ENCODE measurements at regions not wholly inside any gene's neighbourhood (a gene's known extent, or its start where the extent isn't known, plus 50 kb on each side); places are given as distances from the start of the nearest gene placed in this dataset.
A peak's percentile ranks its signal among the peaks of the same experiment; 100 is the strongest.
"Not testable (repeated sequence)": the region's sequence is repeated elsewhere in the genome, so short reads cannot be mapped to it uniquely, and the experiment has no call there.

- peaks cover 15% of the 10 kb centered on the region for H3K9me3 Mint-ChIP-seq
- H3K27ac Mint-ChIP-seq, result peak overlapping the region; percentile 13
- no peak overlapping the region for H3K4me3 Mint-ChIP-seq
- H3K4me1 Mint-ChIP-seq, result peaks cover 64% of the 10 kb centered on the region
- H3K36me3 Mint-ChIP-seq, result peaks cover 16% of the 10 kb centered on the region
- H3K27me3 Mint-ChIP-seq, result no peaks in the 10 kb centered on the region
- no peak for DNase-seq
Measured at GRCh38 chr4:184279496-184280061, 61.9 kb upstream of the ENPP6 start.

GRCh38 chr4:184277769-184278168 lies 60.1 kb upstream of the ENPP6 start:
- Mint-ChIP-seq H3K27ac (peak overlapping the region; percentile 26), H3K9me3 (peaks cover 15% of the 10 kb centered on the region), H3K36me3 (peaks cover 16% of the 10 kb centered on the region), H3K4me1 (peaks cover 51% of the 10 kb centered on the region)
- H3K27me3 Mint-ChIP-seq, H3K4me3 Mint-ChIP-seq, DNase-seq: not testable (repeated sequence)

- not testable (repeated sequence) for H3K4me3 Mint-ChIP-seq, H3K27me3 Mint-ChIP-seq, DNase-seq, H3K27ac Mint-ChIP-seq
- Mint-ChIP-seq H3K4me1 (peaks cover 44% of the 10 kb centered on the region), H3K9me3 (peaks cover 15% of the 10 kb centered on the region), H3K36me3 (peaks cover 16% of the 10 kb centered on the region)
Measured at GRCh38 chr4:184277010-184277409, 59.3 kb upstream of the ENPP6 start.

GRCh38 chr4:184276346-184276745 lies 58.7 kb upstream of the ENPP6 start:
- not testable (repeated sequence) for H3K4me3 Mint-ChIP-seq, H3K27ac Mint-ChIP-seq, H3K27me3 Mint-ChIP-seq, DNase-seq
- peaks cover 15% of the 10 kb centered on the region for H3K9me3 Mint-ChIP-seq
- H3K4me1 Mint-ChIP-seq, result peaks cover 37% of the 10 kb centered on the region
- H3K36me3 Mint-ChIP-seq, result peaks cover 16% of the 10 kb centered on the region

GRCh38 chr4:184275766-184276165 lies 58.1 kb upstream of the ENPP6 start:
- DNase-seq, result no peak
- peaks cover 31% of the 10 kb centered on the region for H3K4me1 Mint-ChIP-seq
- H3K27me3 Mint-ChIP-seq, result peaks cover 4% of the 10 kb centered on the region
- H3K36me3 Mint-ChIP-seq, result peaks cover 16% of the 10 kb centered on the region
- H3K27ac Mint-ChIP-seq, result no peak overlapping the region
- H3K4me3 Mint-ChIP-seq, result no peak overlapping the region
- peaks cover 15% of the 10 kb centered on the region for H3K9me3 Mint-ChIP-seq

GRCh38 chr4:184274286-184274951 lies 56.7 kb upstream of the ENPP6 start:
- Mint-ChIP-seq H3K4me3 (no peak overlapping the region), H3K36me3 (peaks cover 20% of the 10 kb centered on the region), H3K9me3 (peaks cover 15% of the 10 kb centered on the region), H3K27ac (no peak overlapping the region), H3K4me1 (peaks cover 27% of the 10 kb centered on the region), H3K27me3 (peaks cover 4% of the 10 kb centered on the region)
- no peak for DNase-seq

GRCh38 chr4:184273166-184274147 lies 55.8 kb upstream of the ENPP6 start:
- DNase-seq, result no peak
- peaks cover 27% of the 10 kb centered on the region for H3K4me1 Mint-ChIP-seq
- peaks cover 4% of the 10 kb centered on the region for H3K27me3 Mint-ChIP-seq
- no peak overlapping the region for H3K4me3 Mint-ChIP-seq
- peaks cover 16% of the 10 kb centered on the region for H3K36me3 Mint-ChIP-seq
- peaks cover 13% of the 10 kb centered on the region for H3K9me3 Mint-ChIP-seq
- H3K27ac Mint-ChIP-seq, result no peak overlapping the region

GRCh38 chr4:184270808-184271413 lies 53.2 kb upstream of the ENPP6 start:
- Mint-ChIP-seq H3K27ac (no peak overlapping the region), H3K4me3 (no peak overlapping the region), H3K9me3 (no peaks in the 10 kb centered on the region), H3K4me1 (peaks cover 34% of the 10 kb centered on the region), H3K27me3 (peaks cover 4% of the 10 kb centered on the region), H3K36me3 (peaks cover 4% of the 10 kb centered on the region)
- DNase-seq, result no peak

- peaks cover 4% of the 10 kb centered on the region for H3K27me3 Mint-ChIP-seq
- H3K27ac Mint-ChIP-seq, result peak overlapping the region; percentile 22
- H3K4me3 Mint-ChIP-seq, result no peak overlapping the region
- H3K36me3 Mint-ChIP-seq, result peaks cover 4% of the 10 kb centered on the region
- H3K9me3 Mint-ChIP-seq, result no peaks in the 10 kb centered on the region
- DNase-seq, result no peak
- peaks cover 44% of the 10 kb centered on the region for H3K4me1 Mint-ChIP-seq
Measured at GRCh38 chr4:184269879-184270430, 52.3 kb upstream of the ENPP6 start.

- Mint-ChIP-seq H3K36me3 (peaks cover 4% of the 10 kb centered on the region), H3K4me1 (peaks cover 51% of the 10 kb centered on the region), H3K27ac (peak overlapping the region; percentile 95), H3K9me3 (no peaks in the 10 kb centered on the region), H3K4me3 (peak overlapping the region; percentile 67), H3K27me3 (peaks cover 4% of the 10 kb centered on the region)
- DNase-seq, result no peak
Measured at GRCh38 chr4:184268584-184269160, 51.0 kb upstream of the ENPP6 start.

- H3K27me3 Mint-ChIP-seq, result peaks cover 4% of the 10 kb centered on the region
- peak overlapping the region; percentile 67 for H3K4me3 Mint-ChIP-seq
- peak overlapping the region; percentile 95 for H3K27ac Mint-ChIP-seq
- DNase-seq, result peak; percentile 82
- H3K36me3 Mint-ChIP-seq, result peaks cover 4% of the 10 kb centered on the region
- peaks cover 57% of the 10 kb centered on the region for H3K4me1 Mint-ChIP-seq
- no peaks in the 10 kb centered on the region for H3K9me3 Mint-ChIP-seq
Measured at GRCh38 chr4:184267673-184268583, 50.3 kb upstream of the ENPP6 start.
